ENCODE measurements at regions not wholly inside any gene's neighbourhood (a gene's known extent, or its start where the extent isn't known, plus 50 kb on each side); places are given as distances from the start of the nearest gene placed in this dataset.
"Not testable (repeated sequence)": the region's sequence is repeated elsewhere in the genome, so short reads cannot be mapped to it uniquely, and the experiment has no call there.

GRCh38 chr5:155116456-155117251 is 103.1 kb downstream of the KIF4B start:
- no peak for DNase-seq (ENCODE audit: low read depth)

DNA sequence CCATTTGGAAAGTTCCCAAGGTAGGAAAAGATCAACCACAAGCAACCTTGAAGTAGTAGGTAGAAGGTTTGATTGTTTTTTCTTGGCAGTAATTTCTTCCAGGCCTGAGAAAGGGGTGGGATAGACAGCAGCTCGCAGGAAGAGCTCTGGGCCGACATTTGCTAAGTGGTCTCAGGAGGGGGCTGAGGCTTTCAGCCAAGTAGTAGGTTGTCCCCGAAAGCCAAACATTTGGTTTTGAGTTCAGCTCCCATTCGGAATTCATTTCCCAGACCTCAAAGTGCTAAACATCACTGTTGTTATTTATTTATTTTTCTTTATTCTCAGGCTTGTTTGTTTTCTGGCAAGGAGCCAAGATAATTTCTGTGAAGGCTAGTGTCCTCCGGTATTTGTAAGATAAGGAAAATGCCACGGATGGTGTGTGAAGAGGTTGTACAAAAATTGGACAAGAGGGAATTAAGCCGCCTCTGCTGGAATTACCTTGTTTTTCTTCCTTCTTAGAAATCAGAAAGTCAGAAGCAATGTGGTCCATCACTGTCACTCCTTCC is 112.1 kb downstream of the KIF4B start:
- no peak for DNase-seq (ENCODE audit: low read depth)

- no peak for DNase-seq (ENCODE audit: low read depth)
Observed at GRCh38 chr5:155126573-155126972, 113.0 kb downstream of the KIF4B start.

GRCh38 chr5:155127552-155127951 is 114.0 kb downstream of the KIF4B start:
- no peak for DNase-seq (ENCODE audit: low read depth)

GRCh38 chr5:155128786-155129512 is 115.4 kb downstream of the KIF4B start:
- no peak for DNase-seq (ENCODE audit: low read depth)

GRCh38 chr5:155129513-155129880 is 115.9 kb downstream of the KIF4B start:
- no peak for DNase-seq (ENCODE audit: low read depth)

DNA sequence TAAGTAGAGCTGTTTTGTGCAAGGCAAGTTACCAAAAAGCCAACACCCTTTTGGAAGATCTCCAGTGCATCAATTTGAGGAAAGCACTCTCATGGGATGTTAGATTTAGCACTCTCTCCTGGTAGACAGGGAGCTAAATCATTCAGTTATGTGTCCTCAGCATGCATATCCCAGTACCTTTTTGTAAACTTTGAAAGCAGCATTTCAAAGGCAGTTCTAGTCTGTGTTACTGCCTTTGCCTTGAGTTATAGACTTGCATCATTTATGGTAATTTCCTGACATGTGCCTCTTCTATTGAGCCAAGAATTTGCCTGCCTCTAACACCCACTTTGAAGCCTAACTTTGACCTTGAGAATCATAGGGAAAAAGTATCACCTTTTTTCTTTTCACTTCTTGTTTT is 120.6 kb downstream of the KIF4B start:
- no peak for DNase-seq (ENCODE audit: low read depth)

DNA sequence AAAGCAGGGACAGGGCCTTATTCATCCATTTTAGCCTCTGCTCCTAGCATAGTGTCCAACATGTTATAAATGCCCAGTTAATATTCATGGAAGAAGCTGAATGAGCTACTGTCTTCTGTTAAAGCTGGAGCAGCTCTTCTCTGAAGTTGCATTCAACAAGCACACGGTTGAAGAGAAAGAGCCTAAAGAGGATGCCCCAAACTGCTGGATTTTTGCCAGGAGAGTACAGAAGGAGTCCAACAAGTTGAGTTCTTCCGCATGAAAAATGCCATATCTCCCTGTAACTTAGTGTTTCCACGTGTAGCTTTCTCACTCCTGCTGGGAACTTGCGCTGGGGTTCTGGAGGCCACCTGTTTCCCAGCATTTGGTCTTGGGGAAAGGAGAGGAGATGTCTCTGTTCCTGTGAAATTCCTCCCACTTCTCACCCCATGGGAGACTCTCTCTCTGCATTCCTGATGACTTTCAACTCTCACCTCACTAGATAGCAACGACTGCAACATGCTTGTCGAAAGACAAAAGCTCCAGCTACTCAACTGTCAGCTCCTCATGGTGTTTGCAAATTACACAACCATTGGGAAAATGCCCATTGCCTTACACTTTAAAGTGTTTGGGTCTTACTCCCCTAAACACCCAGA is 122.8 kb downstream of the KIF4B start:
- DNase-seq (ENCODE audit: low read depth): no peak

GRCh38 chr5:155137683-155138082 is 124.1 kb downstream of the KIF4B start:
- DNase-seq (ENCODE audit: low read depth): no peak

- no peak for DNase-seq (ENCODE audit: low read depth)
Observed at GRCh38 chr5:155140646-155141045, 127.1 kb downstream of the KIF4B start.

- DNase-seq (ENCODE audit: low read depth): no peak
Observed at GRCh38 chr5:155144956-155145355, 131.4 kb downstream of the KIF4B start.

GRCh38 chr5:155147222-155147621 is 133.7 kb downstream of the KIF4B start:
- no peak for DNase-seq (ENCODE audit: low read depth)

DNA sequence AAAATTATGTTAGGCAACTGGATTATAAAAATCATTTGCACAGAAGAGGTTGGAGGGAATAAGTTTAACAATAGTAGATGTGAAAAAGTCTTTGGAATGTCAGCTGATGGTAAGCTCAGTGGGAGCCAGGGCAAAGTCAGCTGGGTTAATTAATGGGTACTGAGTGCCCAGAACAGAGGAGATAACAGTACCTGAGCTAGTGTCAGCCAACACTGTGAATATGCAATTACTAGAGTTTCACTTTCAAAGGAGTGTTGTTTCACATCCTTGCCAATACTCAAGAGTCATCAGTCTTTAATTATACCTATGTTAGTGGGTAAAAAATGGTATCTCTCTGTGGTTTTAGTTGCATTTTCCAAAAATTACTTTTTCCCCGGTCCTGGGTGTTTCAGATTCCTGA is 135.1 kb downstream of the KIF4B start:
- DNase-seq (ENCODE audit: low read depth): no peak

GRCh38 chr5:155150012-155150411 is 136.5 kb downstream of the KIF4B start:
- DNase-seq (ENCODE audit: low read depth): no peak

DNA sequence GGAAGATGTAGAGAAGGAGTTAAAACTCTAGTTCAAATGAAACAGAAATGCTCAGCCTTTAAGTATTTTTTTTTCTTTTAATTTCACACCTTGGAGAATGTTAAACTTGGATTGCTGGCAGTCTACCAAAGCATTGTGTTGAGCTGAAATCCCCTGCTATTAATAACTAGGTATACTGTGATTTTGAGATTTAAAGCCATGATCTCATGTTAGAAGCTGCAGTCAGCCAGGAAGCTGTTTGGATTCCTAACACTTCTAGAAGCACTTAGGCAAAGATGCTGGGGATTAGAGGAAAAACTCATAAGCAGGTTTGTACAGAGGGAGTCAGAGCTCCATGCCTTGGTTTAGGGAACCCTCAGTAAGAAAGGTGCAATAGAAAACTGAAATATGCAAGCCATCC is 141.4 kb downstream of the KIF4B start:
- no peak for DNase-seq (ENCODE audit: low read depth)

DNA sequence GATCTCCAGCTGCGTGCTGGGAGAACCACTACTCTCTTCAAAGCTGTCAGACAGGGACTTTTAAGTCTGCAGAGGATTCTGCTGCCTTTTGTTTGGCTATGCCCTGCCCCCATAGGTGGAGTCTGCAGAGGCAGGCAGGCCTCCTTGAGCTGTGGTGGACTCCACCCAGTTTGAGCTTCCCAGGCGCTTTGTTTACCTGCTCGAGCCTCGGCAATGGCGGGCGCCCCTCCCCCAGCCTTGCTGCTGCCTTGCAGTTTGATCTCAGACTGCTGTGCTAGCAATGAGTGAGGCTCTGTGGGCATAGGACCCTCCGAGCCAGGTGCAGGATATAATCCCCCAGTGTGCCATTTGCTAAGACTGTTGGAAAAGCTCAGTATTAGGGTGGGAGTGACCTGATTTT is 149.5 kb downstream of the KIF4B start:
- not testable (repeated sequence) for DNase-seq (ENCODE audit: low read depth)

- no peak for DNase-seq (ENCODE audit: low read depth)
Observed at GRCh38 chr5:155167736-155168135, 154.2 kb downstream of the KIF4B start.

DNA sequence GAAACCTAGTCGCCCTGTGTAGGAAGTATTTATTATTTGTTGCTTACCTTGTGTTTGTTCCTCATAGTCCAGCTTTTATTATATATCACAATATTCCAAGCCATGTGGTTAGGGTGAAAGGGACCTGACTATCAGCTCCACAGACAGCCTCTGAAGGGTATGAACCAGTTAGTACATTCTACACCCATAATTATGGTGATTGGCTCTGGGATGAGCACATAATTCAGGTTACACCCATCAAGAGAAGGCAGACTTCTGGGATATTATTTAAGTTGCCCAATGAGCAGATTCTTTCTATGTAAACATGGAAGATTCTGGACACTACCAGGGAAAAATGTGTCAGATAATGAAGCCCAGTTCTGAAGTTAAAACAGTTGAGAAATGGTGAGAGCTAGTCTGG is 168.0 kb downstream of the KIF4B start:
- no peak for DNase-seq (ENCODE audit: low read depth)

GRCh38 chr5:155189476-155189875 is 175.9 kb downstream of the KIF4B start:
- DNase-seq (ENCODE audit: low read depth): no peak

- DNase-seq (ENCODE audit: low read depth): no peak
Observed at GRCh38 chr5:155189981-155190380, 176.4 kb downstream of the KIF4B start.

- no peak for DNase-seq (ENCODE audit: low read depth)
Observed at GRCh38 chr5:155193029-155193428, 179.5 kb downstream of the KIF4B start.

DNA sequence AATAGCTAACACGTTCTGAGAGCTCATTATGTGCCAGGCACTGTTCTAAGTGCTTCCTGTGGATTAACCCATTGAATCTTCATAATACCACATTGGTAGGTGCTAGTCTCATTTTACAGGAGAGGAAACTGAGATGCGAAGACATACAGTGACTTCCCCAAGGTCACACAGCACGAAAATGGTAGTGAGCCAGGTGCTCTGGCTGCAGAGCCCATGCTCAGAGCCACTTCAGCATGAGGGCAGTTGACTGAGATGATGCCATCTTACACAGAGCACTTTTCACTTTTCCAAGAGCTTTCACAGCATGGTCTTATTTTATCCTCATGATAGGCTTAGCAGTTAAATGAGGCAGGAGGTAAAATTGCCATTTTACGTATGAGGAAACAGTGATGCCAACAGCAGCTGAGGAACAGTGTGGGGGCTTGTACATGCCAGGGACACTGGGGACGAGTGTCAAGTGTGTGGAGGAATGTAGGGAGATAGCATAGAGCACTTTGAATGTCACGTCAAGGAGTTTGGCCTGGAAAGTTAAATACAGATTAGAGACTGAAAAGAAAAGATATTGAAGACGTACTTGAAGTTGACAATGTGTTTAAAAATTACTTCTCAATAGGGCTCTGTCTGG is 180.0 kb downstream of the KIF4B start:
- no peak for DNase-seq (ENCODE audit: low read depth)
